ENCODE measurements at regions not wholly inside any gene's neighbourhood (a gene's known extent, or its start where the extent isn't known, plus 50 kb on each side); places are given as distances from the start of the nearest gene placed in this dataset.

- H3K4me2 ChIP-seq (ENCODE audit: insufficient read depth, low read length), result no peak overlapping the region
- H3K9me3 ChIP-seq (ENCODE audit: low read depth, low read length), result no peaks in the 10 kb centered on the region
- DNase-seq (ENCODE audit: insufficient read length, low spot score, missing footprints), result no peak
- no peaks in the 10 kb centered on the region for H4K20me1 ChIP-seq (ENCODE audit: insufficient read depth, low read length)
- no peaks in the 10 kb centered on the region for H3K36me3 ChIP-seq (ENCODE audit: insufficient read depth, low read length)
- H3K79me2 ChIP-seq (ENCODE audit: insufficient read depth, low read length), result no peaks in the 10 kb centered on the region
- H2AFZ ChIP-seq (ENCODE audit: low read length), result no peak overlapping the region
- no peak overlapping the region for H3K27ac ChIP-seq (ENCODE audit: low read depth, low read length)
- no peak overlapping the region for H3K4me3 ChIP-seq (ENCODE audit: insufficient read depth, low read length)
- H3K4me1 ChIP-seq (ENCODE audit: insufficient read depth, low read length), result no peaks in the 10 kb centered on the region
- H3K27me3 ChIP-seq (ENCODE audit: insufficient read depth, low read length), result no peaks in the 10 kb centered on the region
- no peak for TF ChIP-seq CTCF (IDR thresholded peaks at IDR 0.05; ENCODE audit: extremely low read depth, low read depth, low read length)
Measured at GRCh38 chr18:56436651-56437050, 201.7 kb downstream of the TXNL1 start.

- H3K4me1 ChIP-seq (ENCODE audit: insufficient read depth, low read length), result no peaks in the 10 kb centered on the region
- no peak for DNase-seq (ENCODE audit: insufficient read length, low spot score, missing footprints)
- no peak overlapping the region for H3K27ac ChIP-seq (ENCODE audit: low read depth, low read length)
- H3K4me3 ChIP-seq (ENCODE audit: insufficient read depth, low read length), result no peak overlapping the region
- no peaks in the 10 kb centered on the region for H3K9me3 ChIP-seq (ENCODE audit: low read depth, low read length)
- no peak overlapping the region for H3K4me2 ChIP-seq (ENCODE audit: insufficient read depth, low read length)
- no peaks in the 10 kb centered on the region for H3K36me3 ChIP-seq (ENCODE audit: insufficient read depth, low read length)
- no peaks in the 10 kb centered on the region for H3K79me2 ChIP-seq (ENCODE audit: insufficient read depth, low read length)
- no peak for TF ChIP-seq CTCF (IDR thresholded peaks at IDR 0.05; ENCODE audit: extremely low read depth, low read depth, low read length)
- H2AFZ ChIP-seq (ENCODE audit: low read length), result no peak overlapping the region
- no peaks in the 10 kb centered on the region for H3K27me3 ChIP-seq (ENCODE audit: insufficient read depth, low read length)
- no peaks in the 10 kb centered on the region for H4K20me1 ChIP-seq (ENCODE audit: insufficient read depth, low read length)
Measured at GRCh38 chr18:56433919-56434318, 204.5 kb downstream of the TXNL1 start.

GRCh38 chr18:56431551-56431950 lies 206.8 kb downstream of the TXNL1 start:
- H3K9me3 ChIP-seq (ENCODE audit: low read depth, low read length), result no peaks in the 10 kb centered on the region
- no peaks in the 10 kb centered on the region for H3K36me3 ChIP-seq (ENCODE audit: insufficient read depth, low read length)
- H3K4me3 ChIP-seq (ENCODE audit: insufficient read depth, low read length), result no peak overlapping the region
- DNase-seq (ENCODE audit: insufficient read length, low spot score, missing footprints), result no peak
- H3K27ac ChIP-seq (ENCODE audit: low read depth, low read length), result no peak overlapping the region
- H3K4me1 ChIP-seq (ENCODE audit: insufficient read depth, low read length), result no peaks in the 10 kb centered on the region
- TF ChIP-seq CTCF (IDR thresholded peaks at IDR 0.05; ENCODE audit: extremely low read depth, low read depth, low read length), result no peak
- no peaks in the 10 kb centered on the region for H3K79me2 ChIP-seq (ENCODE audit: insufficient read depth, low read length)
- H4K20me1 ChIP-seq (ENCODE audit: insufficient read depth, low read length), result no peaks in the 10 kb centered on the region
- H3K4me2 ChIP-seq (ENCODE audit: insufficient read depth, low read length), result no peak overlapping the region
- H3K27me3 ChIP-seq (ENCODE audit: insufficient read depth, low read length), result no peaks in the 10 kb centered on the region
- H2AFZ ChIP-seq (ENCODE audit: low read length), result no peak overlapping the region

GRCh38 chr18:56423626-56424025 lies 214.8 kb downstream of the TXNL1 start:
- no peaks in the 10 kb centered on the region for H3K79me2 ChIP-seq (ENCODE audit: insufficient read depth, low read length)
- no peaks in the 10 kb centered on the region for H4K20me1 ChIP-seq (ENCODE audit: insufficient read depth, low read length)
- DNase-seq (ENCODE audit: insufficient read length, low spot score, missing footprints), result no peak
- H3K4me2 ChIP-seq (ENCODE audit: insufficient read depth, low read length), result no peak overlapping the region
- H3K4me1 ChIP-seq (ENCODE audit: insufficient read depth, low read length), result no peaks in the 10 kb centered on the region
- H3K27me3 ChIP-seq (ENCODE audit: insufficient read depth, low read length), result no peaks in the 10 kb centered on the region
- TF ChIP-seq CTCF (IDR thresholded peaks at IDR 0.05; ENCODE audit: extremely low read depth, low read depth, low read length), result no peak
- H3K9me3 ChIP-seq (ENCODE audit: low read depth, low read length), result no peaks in the 10 kb centered on the region
- H3K27ac ChIP-seq (ENCODE audit: low read depth, low read length), result no peak overlapping the region
- no peak overlapping the region for H3K4me3 ChIP-seq (ENCODE audit: insufficient read depth, low read length)
- no peak overlapping the region for H2AFZ ChIP-seq (ENCODE audit: low read length)
- H3K36me3 ChIP-seq (ENCODE audit: insufficient read depth, low read length), result no peaks in the 10 kb centered on the region

Measured in osteoblast (primary cell).